ENCODE measurements at regions not wholly inside any gene's neighbourhood (a gene's known extent, or its start where the extent isn't known, plus 50 kb on each side); places are given as distances from the start of the nearest gene placed in this dataset.

DNA sequence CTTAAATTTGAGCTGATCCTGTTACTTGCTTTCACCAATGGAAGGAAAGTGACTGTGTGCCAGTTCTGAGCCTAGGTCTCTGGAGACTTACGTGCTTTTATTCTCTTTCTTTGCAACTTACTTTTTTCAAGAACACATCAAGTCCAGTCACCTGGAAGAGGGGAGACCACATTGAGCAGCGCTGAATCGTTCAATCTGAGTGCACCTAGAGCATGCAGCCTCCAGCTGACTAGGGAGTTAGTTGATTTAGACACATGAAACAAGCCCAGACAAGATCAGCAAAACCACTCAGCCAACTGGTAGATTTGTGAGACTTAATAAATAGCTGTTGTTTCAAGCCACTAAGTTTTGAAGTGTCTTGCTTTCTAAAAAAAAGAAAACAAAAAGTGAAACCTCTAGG, 1014.8 kb upstream of the FBXO33 start:
- TF ChIP-seq CTCF (IDR thresholded peaks at IDR 0.05): no peak
- no peak for TF ChIP-seq POLR2A (IDR thresholded peaks at IDR 0.05)
